Ascending aorta (tissue), 2 donors: ENCODE measurements at regions not wholly inside any gene's neighbourhood (a gene's known extent, or its start where the extent isn't known, plus 50 kb on each side); places are given as distances from the start of the nearest gene placed in this dataset.

ENCODE experiments used
- DNase-seq, 2 donors: peaks; one replicate each; pipeline ENCODE4 v3.0.0-alpha.2; 2019; ENCODE audit warnings: low spot score in 2 of 2
- H3K27ac ChIP-seq, 2 donors: fragments of 200-600 bp; sonication (generic); one replicate each; pipeline ENCODE4 v1.5.1; 2016 to 2017; ENCODE audit warnings: mild to moderate bottlenecking in 1 of 2
- H3K27me3 ChIP-seq: fragments of 200-600 bp; sonication (generic); one replicate; pipeline ENCODE4 v1.5.1; 2017
- H3K36me3 ChIP-seq, 2 donors: fragments of 200-600 bp; sonication (generic); one replicate each; pipeline ENCODE4 v1.5.1; 2016
- H3K4me1 ChIP-seq, 2 donors: fragments of 200-600 bp; sonication (generic); one replicate each; pipeline ENCODE4 v1.5.1; 2016 to 2017; ENCODE audit warnings: mild to moderate bottlenecking in 1 of 2
- H3K4me3 ChIP-seq, 2 donors: fragments of 200-600 bp; sonication (generic); one replicate each; pipeline ENCODE4 v1.5.1; 2016 to 2017; ENCODE audit warnings: mild to moderate bottlenecking in 1 of 2
- H3K9me3 ChIP-seq, 2 donors: fragments of 200-600 bp; sonication (generic); one replicate each; pipeline ENCODE4 v1.5.1; 2016
- CTCF ChIP-seq, 3 experiments: fragments of 200-600 bp in 2 of 3; fragments of 450-650 bp in 1 of 3; sonication (generic) in 2 of 3; IDR thresholded peaks; one replicate each; pipeline ENCODE4 v1.5.1; 2016 to 2019; ENCODE audit warnings: antibody characterized with exemption in 3 of 3, mild to moderate bottlenecking in 1 of 3, moderate library complexity in 1 of 3
- intact Hi-C: fragments of 100-400 bp; cut with DNase I; formaldehyde crosslinking; loops from one replicate; pipeline ENCODE4 v1.15.1; 2023

DNA sequence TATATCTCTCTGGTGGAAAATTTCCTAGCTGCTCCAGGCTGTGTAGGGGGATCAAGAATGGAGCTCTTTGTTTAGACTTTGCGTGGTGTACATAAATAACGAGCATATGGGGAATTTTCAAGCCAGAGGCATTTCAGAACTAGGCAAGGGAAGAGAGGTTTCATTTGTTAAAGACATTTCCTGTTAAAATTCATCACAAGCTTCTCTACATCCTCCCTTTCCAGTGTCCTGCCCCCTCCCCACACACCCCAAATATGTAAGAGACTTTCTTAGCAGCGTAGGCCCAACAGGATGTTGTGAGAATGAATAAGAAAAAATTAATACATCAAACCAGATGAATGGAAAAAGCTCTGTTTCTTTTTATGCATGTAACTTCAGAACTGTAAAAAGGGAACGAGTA is 150.3 kb downstream of the GPBP1 start:
- Histone ChIP-seq H3K27me3 (no peaks in the 10 kb centered on the region), H3K4me3 (no peak overlapping the region), H3K36me3 (no peaks in the 10 kb centered on the region), H3K27ac (no peak overlapping the region), H3K9me3 (no peaks in the 10 kb centered on the region), H3K4me1 (no peaks in the 10 kb centered on the region)
- DNase-seq: no peak
- intact Hi-C loops: no loop called here
- no peak for TF ChIP-seq CTCF (IDR thresholded peaks at IDR 0.05)

DNA sequence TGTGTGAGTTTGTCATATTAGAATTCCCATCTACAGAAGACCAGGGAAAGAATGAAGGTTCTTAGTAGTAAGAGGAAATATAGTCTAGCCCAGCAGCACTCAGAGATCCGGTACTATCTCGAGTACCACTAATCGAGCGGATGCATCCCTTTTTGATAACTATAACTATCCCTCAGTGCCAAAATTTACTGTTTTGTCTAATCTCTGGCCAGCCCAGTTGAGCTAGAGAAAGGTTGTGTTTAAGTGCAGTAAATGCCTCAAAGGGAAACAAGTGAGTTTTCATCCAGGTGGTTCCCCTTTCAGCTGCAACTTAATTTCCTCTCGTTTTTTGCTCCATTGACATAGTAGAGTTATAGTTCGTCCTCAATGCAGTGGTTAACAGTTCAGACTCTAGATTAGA is 146.7 kb downstream of the GPBP1 start:
- no peak for TF ChIP-seq CTCF (IDR thresholded peaks at IDR 0.05)
- no peaks in the 10 kb centered on the region for H3K36me3 ChIP-seq
- H3K4me1 ChIP-seq: no peaks in the 10 kb centered on the region
- H3K9me3 ChIP-seq: no peaks in the 10 kb centered on the region
- H3K27ac ChIP-seq: no peak overlapping the region
- no peak for DNase-seq
- intact Hi-C loops: no loop called here
- H3K4me3 ChIP-seq: no peak overlapping the region
- H3K27me3 ChIP-seq: no peaks in the 10 kb centered on the region

- no peaks in the 10 kb centered on the region for H3K27me3 ChIP-seq
- H3K9me3 ChIP-seq: no peaks in the 10 kb centered on the region
- no peak for TF ChIP-seq CTCF (IDR thresholded peaks at IDR 0.05)
- DNase-seq: no peak
- no peak overlapping the region for H3K4me3 ChIP-seq
- no peaks in the 10 kb centered on the region for H3K4me1 ChIP-seq
- intact Hi-C loops: no loop called here
- H3K27ac ChIP-seq: no peak overlapping the region
- H3K36me3 ChIP-seq: no peaks in the 10 kb centered on the region
Measured at GRCh38 chr5:57319628-57320027, 145.8 kb downstream of the GPBP1 start.

DNA sequence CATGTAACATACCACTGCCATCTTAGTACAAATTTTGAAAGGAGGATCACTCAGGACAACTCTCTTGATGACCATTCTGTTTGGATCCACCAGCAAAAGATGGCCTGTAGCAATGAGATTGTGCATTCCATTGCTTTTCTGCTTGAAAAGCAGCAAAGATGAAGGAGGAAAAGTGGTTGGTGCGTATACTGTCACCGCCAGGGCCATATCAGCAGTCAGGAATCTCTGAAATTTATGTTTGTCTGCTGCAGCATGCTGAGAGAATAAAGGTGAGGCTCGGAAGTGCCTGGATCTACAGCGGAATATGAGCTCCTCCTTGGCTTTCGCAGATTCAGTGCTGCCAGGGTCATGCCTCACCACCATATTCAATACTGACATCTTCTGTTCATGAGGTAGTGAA is 144.4 kb downstream of the GPBP1 start:
- intact Hi-C loops: no loop called here
- Histone ChIP-seq H3K4me3 (no peak overlapping the region), H3K4me1 (no peaks in the 10 kb centered on the region), H3K9me3 (no peaks in the 10 kb centered on the region), H3K27me3 (no peaks in the 10 kb centered on the region), H3K36me3 (no peaks in the 10 kb centered on the region), H3K27ac (no peak overlapping the region)
- TF ChIP-seq CTCF (IDR thresholded peaks at IDR 0.05): no peak
- DNase-seq: no peak

GRCh38 chr5:57317341-57317740 is 143.5 kb downstream of the GPBP1 start:
- intact Hi-C loops: no loop called here
- no peak for TF ChIP-seq CTCF (IDR thresholded peaks at IDR 0.05)

GRCh38 chr5:57316798-57317327 is 143.0 kb downstream of the GPBP1 start:
- DNase-seq: no peak

More at GRCh38 chr5:57317341-57317740, 143.5 kb downstream of the GPBP1 start:
- Histone ChIP-seq H3K9me3 (no peaks in the 10 kb centered on the region), H3K4me3 (no peak overlapping the region), H3K36me3 (no peaks in the 10 kb centered on the region), H3K4me1 (no peaks in the 10 kb centered on the region), H3K27me3 (no peaks in the 10 kb centered on the region), H3K27ac (peak overlapping the region in 1 of 2 donors; percentile 3)
- no peak for DNase-seq

More at GRCh38 chr5:57316798-57317327, 143.0 kb downstream of the GPBP1 start:
- Histone ChIP-seq H3K4me3 (no peak overlapping the region), H3K36me3 (no peaks in the 10 kb centered on the region), H3K9me3 (no peaks in the 10 kb centered on the region), H3K27me3 (no peaks in the 10 kb centered on the region), H3K27ac (peak overlapping the region in 1 of 2 donors; percentile 3), H3K4me1 (no peaks in the 10 kb centered on the region)
- intact Hi-C loops: no loop called here
- no peak for TF ChIP-seq CTCF (IDR thresholded peaks at IDR 0.05)
